GM12873 (cell line): ENCODE measurements at regions not wholly inside any gene's neighbourhood (a gene's known extent, or its start where the extent isn't known, plus 50 kb on each side); places are given as distances from the start of the nearest gene placed in this dataset.

Source experiments
- CTCF ChIP-seq: IDR thresholded peaks from 2 replicates; pipeline ENCODE4 v1.5.1; 2012; ENCODE audit warnings: low read depth, mild to moderate bottlenecking, moderate library complexity, low read length, control low read depth; ENCODE audit not compliant: insufficient read depth; ENCODE audit errors: missing control alignments

- TF ChIP-seq CTCF = no peak
Measured at GRCh38 chr16:54879681-54880080, 51.0 kb upstream of the IRX5 start.

GRCh38 chr16:54878301-54878700 is 52.4 kb upstream of the IRX5 start:
- no peak for TF ChIP-seq CTCF

DNA sequence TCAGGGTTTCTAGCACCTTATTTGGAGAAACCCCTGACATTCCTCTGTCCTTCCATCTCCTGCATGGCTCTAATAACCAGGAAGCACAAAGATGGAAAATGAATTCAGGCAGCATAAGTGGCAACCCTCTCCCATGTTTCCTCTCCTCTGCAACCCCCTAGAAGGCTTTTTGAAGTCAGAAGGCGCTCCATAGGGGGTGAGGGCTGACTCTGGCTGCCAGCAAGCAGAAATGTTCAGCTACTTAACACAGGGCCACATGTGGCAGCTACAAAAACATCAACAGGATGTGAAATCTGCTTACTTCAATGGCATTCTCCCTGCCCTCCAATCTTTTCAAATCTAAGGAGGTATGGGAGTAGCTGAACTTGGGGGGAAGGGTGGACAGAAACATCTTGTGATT is 55.2 kb upstream of the IRX5 start:
- TF ChIP-seq CTCF = no peak

DNA sequence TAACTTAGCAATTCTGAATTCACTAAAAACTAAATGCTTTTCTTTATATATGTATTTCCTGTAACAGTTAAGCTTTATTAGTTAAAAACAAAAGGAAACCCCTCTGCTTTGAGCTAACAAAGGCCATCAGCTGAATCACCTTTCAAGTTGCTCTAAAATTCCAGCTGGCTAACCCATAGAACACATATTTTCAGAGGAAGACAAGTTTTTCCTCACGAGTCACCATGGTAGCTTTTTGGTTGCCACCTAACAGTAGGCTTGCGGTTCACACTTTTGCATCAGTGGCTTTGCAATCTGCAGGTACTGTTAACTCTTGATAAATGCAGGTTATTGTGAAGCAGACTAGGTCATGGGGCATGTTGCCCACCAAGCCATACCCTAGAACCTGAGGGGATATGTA is 57.6 kb upstream of the IRX5 start:
- no peak for TF ChIP-seq CTCF

- no peak for TF ChIP-seq CTCF
Measured at GRCh38 chr16:54870151-54870550, 60.5 kb upstream of the IRX5 start.

GRCh38 chr16:54867302-54867832 is 63.3 kb upstream of the IRX5 start:
- TF ChIP-seq CTCF = no peak

DNA sequence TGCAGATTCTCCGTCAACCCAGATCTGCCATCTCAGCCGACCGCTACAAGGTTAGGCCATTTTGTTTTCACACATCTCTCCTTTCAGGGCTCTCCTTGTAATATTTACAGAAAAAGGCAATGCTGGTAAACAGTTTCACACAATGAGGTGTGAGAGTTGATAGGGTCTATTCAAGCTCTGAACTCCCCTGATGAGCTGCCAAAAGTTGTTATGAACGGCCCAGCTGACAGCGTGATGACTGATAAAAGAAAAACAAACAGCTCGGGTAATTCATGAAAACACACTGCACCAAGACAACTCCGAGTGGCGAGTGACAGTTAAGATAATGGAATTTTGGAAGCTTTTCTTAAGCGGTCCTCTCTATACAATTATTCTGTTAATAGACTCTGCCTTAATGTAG is 68.1 kb upstream of the IRX5 start:
- TF ChIP-seq CTCF = no peak
